K562 (cell line): ENCODE measurements at regions not wholly inside any gene's neighbourhood (a gene's known extent, or its start where the extent isn't known, plus 50 kb on each side); places are given as distances from the start of the nearest gene placed in this dataset.

ENCODE experiments used
- ATAC-seq: fragments of 200-7000 bp; cut with Tn5 transposase; 3 replicates; pipeline ENCODE4 v1.9.1; 2020; ENCODE audit warnings: moderate library complexity
- BruUV-seq: library from RNA; stranded (reverse); fragments of 400-500 nt; replicated peaks from 2 replicates; lab custom pipeline; 2021; lab: Mats Ljungman, UMichigan
- CTCF ChIA-PET: fragments of 300-600 bp; formaldehyde crosslinking; extraction: SDS; loops from one replicate; lab custom pipeline; 2021; ENCODE audit warnings: low intra/inter-chr PET ratio; lab: Yijun Ruan, JAX
- POLR2A ChIA-PET: fragments of 300-600, 350-650 bp; sonication (Branson Sonifier 250); formaldehyde crosslinking; extraction: SDS; loops from one replicate; lab custom pipeline; 2021; ENCODE audit warnings: antibody characterized with exemption, inconsistent platforms; lab: Yijun Ruan, JAX
- DNase-seq, 4 experiments: peaks; one replicate each; pipeline versions ENCODE4 v3.0.0 to v3.0.0-alpha.2; 2011 to 2018; ENCODE audit warnings: low spot score in 3 of 4, mixed read lengths in 3 of 4; ENCODE audit errors: extremely low read depth in 1 of 4
- FAIRE-seq: peaks from 2 replicates; lab custom pipeline; 2011; peaks lifted over from hg19 to GRCh38; lab: Jason Lieb, UNC
- H2AFZ ChIP-seq: 2 replicates; pipeline ENCODE4 v1.6.0; 2011; ENCODE audit warnings: low read depth, low read length, control low read depth, inconsistent platforms
- H3K27ac ChIP-seq: fragments of 200-600 bp; 3 replicates; pipeline ENCODE4 v1.8.0; 2011; ENCODE audit warnings: low read depth, mild to moderate bottlenecking, control low read depth, inconsistent platforms, low read length, moderate library complexity, mixed read lengths; ENCODE audit errors: extremely low read depth
- H3K27me3 ChIP-seq, 2 experiments: fragments of 300-600 bp in 1 of 2; 2 replicates in 1 of 2; 3 replicates in 1 of 2; pipeline versions ENCODE4 v1.6.0 to v1.8.0; 2011; ENCODE audit warnings: inconsistent platforms in 2 of 2, low read length in 2 of 2, mild to moderate bottlenecking in 1 of 2, mixed read lengths in 1 of 2, moderate library complexity in 1 of 2; ENCODE audit not compliant: control insufficient read depth in 2 of 2, insufficient read depth in 2 of 2
- H3K36me3 ChIP-seq: fragments of 300-600 bp; 3 replicates; pipeline ENCODE4 v1.8.0; 2011; ENCODE audit warnings: mild to moderate bottlenecking, low read length, inconsistent platforms; ENCODE audit not compliant: control insufficient read depth, insufficient read depth
- H3K4me1 ChIP-seq, 2 experiments: fragments of 200-600 bp in 1 of 2; replicated peaks in 1 of 2; 2 replicates in 1 of 2; 3 replicates in 1 of 2; pipeline versions ENCODE4 v1.5.1 to v1.8.0; 2011; ENCODE audit warnings: inconsistent platforms in 2 of 2, low read length in 2 of 2, mild to moderate bottlenecking in 1 of 2, mixed read lengths in 1 of 2, moderate library complexity in 1 of 2; ENCODE audit not compliant: control insufficient read depth in 2 of 2, insufficient read depth in 2 of 2
- H3K4me2 ChIP-seq: 2 replicates; pipeline ENCODE4 v1.6.1; 2011; ENCODE audit warnings: low read length, control low read depth, inconsistent platforms, mixed read lengths; ENCODE audit not compliant: insufficient read depth
- H3K4me3 ChIP-seq: fragments of 200-600 bp; sonication (generic), shearing (Covaris generic); 2 replicates; pipeline ENCODE4 v1.5.1; 2016; ENCODE audit warnings: control low read depth, inconsistent platforms
- H3K79me2 ChIP-seq: fragments of 200-600 bp; 3 replicates; pipeline ENCODE4 v1.8.0; 2011; ENCODE audit warnings: low read length, inconsistent platforms; ENCODE audit not compliant: control insufficient read depth, insufficient read depth
- H3K9ac ChIP-seq, 2 experiments: 2 replicates each; pipeline versions ENCODE4 v1.6.0 to v1.6.1; 2011; ENCODE audit warnings: low read depth in 2 of 2, low read length in 2 of 2, control low read depth in 1 of 2, inconsistent platforms in 1 of 2, mild to moderate bottlenecking in 1 of 2, mixed read lengths in 1 of 2; ENCODE audit not compliant: insufficient read depth in 1 of 2
- H3K9me1 ChIP-seq: one replicate; pipeline ENCODE4 v1.6.0; 2011; ENCODE audit warnings: inconsistent platforms, mild to moderate bottlenecking, low read length, moderate library complexity; ENCODE audit not compliant: control insufficient read depth, insufficient read depth
- H3K9me3 ChIP-seq: replicated peaks from 2 replicates; pipeline ENCODE4 v1.5.1; 2011; ENCODE audit warnings: low read depth, low read length, inconsistent platforms; ENCODE audit not compliant: control insufficient read depth, insufficient read depth
- H4K20me1 ChIP-seq: replicated peaks from 2 replicates; pipeline ENCODE4 v1.6.1; 2011; ENCODE audit warnings: low read length, inconsistent platforms, mixed read lengths; ENCODE audit not compliant: control insufficient read depth, insufficient read depth
- BHLHE40 ChIP-seq: IDR thresholded peaks from 2 replicates; pipeline ENCODE4 v1.6.1; 2011; ENCODE audit warnings: low read length, improper control_type of control experiment
- DNMT1 ChIP-seq: fragments of 450-650 bp; IDR thresholded peaks from 2 replicates; pipeline ENCODE4 v1.6.1; 2016; ENCODE audit warnings: antibody characterized with exemption, mild to moderate bottlenecking
- HNRNPLL ChIP-seq: fragments of 200-400 bp; formaldehyde crosslinking; IDR thresholded peaks from 2 replicates; pipeline ENCODE4 v1.6.1; 2017; ENCODE audit warnings: low read length, low read depth, mild to moderate bottlenecking; ENCODE audit not compliant: poor library complexity, severe bottlenecking
- JUN ChIP-seq, 2 experiments: sonication (generic) in 1 of 2; formaldehyde crosslinking in 1 of 2; IDR thresholded peaks; 2 replicates each; pipeline versions ENCODE4 v1.6.1 to v1.8.0; 2012 to 2022; ENCODE audit warnings: borderline replicate concordance in 2 of 2, mild to moderate bottlenecking in 2 of 2, improper control_type of control experiment in 1 of 2, low read depth in 1 of 2, low read length in 1 of 2, missing genetic modification reagents in 1 of 2
- NR1H2 ChIP-seq: sonication (generic); formaldehyde crosslinking; IDR thresholded peaks from 2 replicates; pipeline ENCODE4 v1.4.0; 2020; ENCODE audit warnings: mild to moderate bottlenecking, missing genetic modification reagents
- NRF1 ChIP-seq, 2 experiments: fragments of 450-650 bp; IDR thresholded peaks in 1 of 2; conservative IDR thresholded peaks in 1 of 2; 2 replicates each; pipeline ENCODE4 v1.6.1; 2014; ENCODE audit warnings: mild to moderate bottlenecking in 2 of 2
- PML ChIP-seq: IDR thresholded peaks from 2 replicates; pipeline ENCODE4 v1.6.1; 2012; ENCODE audit warnings: low read length, inconsistent platforms
- RBM22 ChIP-seq: fragments of 200-400 bp; formaldehyde crosslinking; IDR thresholded peaks from 2 replicates; pipeline ENCODE4 v1.6.1; 2018; ENCODE audit warnings: low read length, low read depth; ENCODE audit not compliant: poor library complexity, severe bottlenecking
- SMAD1 ChIP-seq: fragments of 150-350 bp; IDR thresholded peaks from 2 replicates; pipeline ENCODE4 v1.6.1; 2014; ENCODE audit warnings: low read length, low read depth; ENCODE audit not compliant: partially characterized antibody
- SMARCA5 ChIP-seq: fragments of 450-650 bp; IDR thresholded peaks from 2 replicates; pipeline ENCODE4 v1.6.1; 2016
- SRSF9 ChIP-seq: fragments of 200-400 bp; formaldehyde crosslinking; IDR thresholded peaks from 2 replicates; pipeline ENCODE4 v1.6.1; 2017; ENCODE audit warnings: low read depth, low read length, borderline replicate concordance
- ZKSCAN8 ChIP-seq: fragments of 200-800 bp; sonication (Bioruptor generic); IDR thresholded peaks from 2 replicates; pipeline ENCODE4 v1.6.1; 2016; ENCODE audit warnings: missing genetic modification characterization, missing compliant biosample characterization
- ZNF134 ChIP-seq: fragments of 250-450 bp; sonication (Bioruptor Pico); conservative IDR thresholded peaks from 2 replicates; pipeline ENCODE4 v1.4.0; 2020
- WGBS: fragments of 100-300 bp; shearing (Covaris generic); methylation state at CpG from one replicate; pipeline ENCODE4 v1.1.6; 2016; ENCODE audit warnings: low coverage, mixed read lengths; ENCODE audit not compliant: insufficient coverage; ENCODE audit errors: missing lambda C conversion rate; 5-methylcytosine and 5-hydroxymethylcytosine counted together
- in situ Hi-C: fragments of 300-500 bp; cut with MboI; formaldehyde crosslinking; loops from 4 replicates; pipeline ENCODE4 v1.15.0; 2018; ENCODE audit warnings: inconsistent platforms, mixed read lengths
- intact Hi-C: fragments of 100-400 bp; cut with micrococcal nuclease; formaldehyde crosslinking; loops from 2 replicates; pipeline ENCODE4 v1.14.2; 2022
- TF ChIP-seq, protein P1 (sequence below): fragments of 200-800 bp; sonication (Bioruptor generic); IDR thresholded peaks from 2 replicates; pipeline ENCODE4 v1.6.1; 2017; ENCODE audit warnings: missing genetic modification characterization, missing compliant biosample characterization
- TF ChIP-seq, protein P2 (sequence below): conservative IDR thresholded peaks from 2 replicates; pipeline ENCODE4 v1.6.1; 2011; ENCODE audit warnings: low read depth, mild to moderate bottlenecking, low read length; ENCODE audit not compliant: control insufficient read depth
- TF ChIP-seq, protein P3 (sequence below): fragments of 450-650 bp; conservative IDR thresholded peaks from 2 replicates; pipeline ENCODE4 v1.6.1; 2016; ENCODE audit warnings: missing genetic modification characterization, low read depth, mild to moderate bottlenecking, control low read depth, missing compliant biosample characterization
- TF ChIP-seq, protein P4 (sequence below), 2 experiments: fragments of 450-650 bp in 1 of 2; sonication (generic) in 1 of 2; formaldehyde crosslinking in 1 of 2; IDR thresholded peaks in 1 of 2; conservative IDR thresholded peaks in 1 of 2; 2 replicates each; pipeline versions ENCODE4 v1.6.1 to v1.8.1; 2016 to 2023; ENCODE audit warnings: mild to moderate bottlenecking in 2 of 2, moderate library complexity in 2 of 2, inconsistent platforms in 1 of 2, missing genetic modification reagents in 1 of 2

DNA sequence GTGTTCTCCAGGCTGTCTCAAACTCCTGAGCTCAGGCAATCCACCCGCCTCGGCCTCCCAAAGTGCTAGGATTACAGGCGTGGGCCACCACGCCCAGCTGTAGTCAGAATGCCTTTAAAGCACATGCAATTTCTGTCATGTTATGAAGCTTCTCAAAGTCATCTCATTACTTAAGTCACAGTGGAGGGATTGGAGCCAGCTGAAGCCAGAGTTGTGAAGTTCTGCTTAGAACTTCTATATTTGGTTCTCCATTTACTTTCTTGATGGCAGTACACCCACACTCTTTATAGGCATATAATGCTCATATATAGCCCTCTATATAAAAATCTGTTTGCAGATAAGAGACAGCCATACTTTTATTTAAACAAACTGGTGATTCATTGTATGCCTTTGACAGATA lies 68.8 kb upstream of the CWC22 start (continued):
- no peak for TF ChIP-seq HNRNPLL
- TF ChIP-seq SMARCA5, result no peak
- TF ChIP-seq, protein P1, sequence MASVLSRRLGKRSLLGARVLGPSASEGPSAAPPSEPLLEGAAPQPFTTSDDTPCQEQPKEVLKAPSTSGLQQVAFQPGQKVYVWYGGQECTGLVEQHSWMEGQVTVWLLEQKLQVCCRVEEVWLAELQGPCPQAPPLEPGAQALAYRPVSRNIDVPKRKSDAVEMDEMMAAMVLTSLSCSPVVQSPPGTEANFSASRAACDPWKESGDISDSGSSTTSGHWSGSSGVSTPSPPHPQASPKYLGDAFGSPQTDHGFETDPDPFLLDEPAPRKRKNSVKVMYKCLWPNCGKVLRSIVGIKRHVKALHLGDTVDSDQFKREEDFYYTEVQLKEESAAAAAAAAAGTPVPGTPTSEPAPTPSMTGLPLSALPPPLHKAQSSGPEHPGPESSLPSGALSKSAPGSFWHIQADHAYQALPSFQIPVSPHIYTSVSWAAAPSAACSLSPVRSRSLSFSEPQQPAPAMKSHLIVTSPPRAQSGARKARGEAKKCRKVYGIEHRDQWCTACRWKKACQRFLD, result no peak

DNA sequence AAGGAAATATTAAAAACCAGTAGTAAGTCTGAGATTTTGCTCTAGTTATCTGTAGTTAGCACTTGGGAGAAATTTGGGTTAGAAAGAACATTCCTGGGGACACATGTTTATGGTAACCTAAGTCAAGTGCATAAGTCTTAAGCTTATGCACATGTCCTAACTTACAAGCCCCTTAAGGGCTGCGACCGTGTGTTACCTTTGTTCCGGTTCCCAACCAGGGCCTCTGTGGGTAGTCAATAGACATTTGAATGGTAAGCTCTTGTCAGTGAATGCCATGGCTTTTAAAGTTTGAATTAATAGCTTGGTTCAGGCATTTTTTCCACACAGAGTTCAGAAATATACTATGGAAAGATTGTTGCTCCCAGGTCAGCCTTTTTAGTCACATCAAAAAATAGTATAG lies 64.7 kb upstream of the CWC22 start:
- H3K79me2 ChIP-seq, result no peaks in the 10 kb centered on the region
- H2AFZ ChIP-seq, result no peak overlapping the region
- no peaks in the 10 kb centered on the region for H3K9me1 ChIP-seq
- no peak for FAIRE-seq
- H3K27me3 ChIP-seq, result no peaks in the 10 kb centered on the region
- H3K27ac ChIP-seq, result no peak overlapping the region
- H3K9ac ChIP-seq, result no peak overlapping the region
- no peak overlapping the region for H3K4me3 ChIP-seq
- no peaks in the 10 kb centered on the region for H3K4me1 ChIP-seq
- in situ Hi-C loops (no loop called here), intact Hi-C loops (loop anchor here (10.0 kb wide), 1 partner anchor 857 kb away; no protein-coding TSS in a partner anchor)
- H3K4me2 ChIP-seq, result no peak overlapping the region
- ChIA-PET CTCF (no interaction called here), POLR2A (no interaction called here)
- no peak for ATAC-seq
- no peaks in the 10 kb centered on the region for H3K36me3 ChIP-seq
- no peaks in the 10 kb centered on the region for H4K20me1 ChIP-seq
- DNase-seq, result no peak
- WGBS, result 0% methylated on average over 3 of the region's 3 CpGs
- no TSS peak for BruUV-seq
- H3K9me3 ChIP-seq, result no peaks in the 10 kb centered on the region
- TF ChIP-seq, protein P2, sequence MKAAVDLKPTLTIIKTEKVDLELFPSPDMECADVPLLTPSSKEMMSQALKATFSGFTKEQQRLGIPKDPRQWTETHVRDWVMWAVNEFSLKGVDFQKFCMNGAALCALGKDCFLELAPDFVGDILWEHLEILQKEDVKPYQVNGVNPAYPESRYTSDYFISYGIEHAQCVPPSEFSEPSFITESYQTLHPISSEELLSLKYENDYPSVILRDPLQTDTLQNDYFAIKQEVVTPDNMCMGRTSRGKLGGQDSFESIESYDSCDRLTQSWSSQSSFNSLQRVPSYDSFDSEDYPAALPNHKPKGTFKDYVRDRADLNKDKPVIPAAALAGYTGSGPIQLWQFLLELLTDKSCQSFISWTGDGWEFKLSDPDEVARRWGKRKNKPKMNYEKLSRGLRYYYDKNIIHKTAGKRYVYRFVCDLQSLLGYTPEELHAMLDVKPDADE, result no peak
- TF ChIP-seq, protein P3, sequence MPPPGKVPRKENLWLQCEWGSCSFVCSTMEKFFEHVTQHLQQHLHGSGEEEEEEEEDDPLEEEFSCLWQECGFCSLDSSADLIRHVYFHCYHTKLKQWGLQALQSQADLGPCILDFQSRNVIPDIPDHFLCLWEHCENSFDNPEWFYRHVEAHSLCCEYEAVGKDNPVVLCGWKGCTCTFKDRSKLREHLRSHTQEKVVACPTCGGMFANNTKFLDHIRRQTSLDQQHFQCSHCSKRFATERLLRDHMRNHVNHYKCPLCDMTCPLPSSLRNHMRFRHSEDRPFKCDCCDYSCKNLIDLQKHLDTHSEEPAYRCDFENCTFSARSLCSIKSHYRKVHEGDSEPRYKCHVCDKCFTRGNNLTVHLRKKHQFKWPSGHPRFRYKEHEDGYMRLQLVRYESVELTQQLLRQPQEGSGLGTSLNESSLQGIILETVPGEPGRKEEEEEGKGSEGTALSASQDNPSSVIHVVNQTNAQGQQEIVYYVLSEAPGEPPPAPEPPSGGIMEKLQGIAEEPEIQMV (tag), result no peak
- TF ChIP-seq DNMT1, result no peak
- TF ChIP-seq SMAD1, result no peak
- no peak for TF ChIP-seq NRF1 (conservative IDR thresholded peaks at IDR 0.05 in 1 of 2, IDR thresholded peaks at IDR 0.05 in 1 of 2)
- TF ChIP-seq RBM22, result no peak
- TF ChIP-seq ZNF134 (CRISPR knock-in tag), result no peak
- no peak for TF ChIP-seq SRSF9
- TF ChIP-seq, protein P4, sequence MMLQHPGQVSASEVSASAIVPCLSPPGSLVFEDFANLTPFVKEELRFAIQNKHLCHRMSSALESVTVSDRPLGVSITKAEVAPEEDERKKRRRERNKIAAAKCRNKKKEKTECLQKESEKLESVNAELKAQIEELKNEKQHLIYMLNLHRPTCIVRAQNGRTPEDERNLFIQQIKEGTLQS (IDR thresholded peaks at IDR 0.05), result no peak
- TF ChIP-seq, protein P4 (CRISPR knock-in tag; conservative IDR thresholded peaks at IDR 0.05), result no peak
- TF ChIP-seq NR1H2 (CRISPR knock-in tag), result no peak
- no peak for TF ChIP-seq BHLHE40
- no peak for TF ChIP-seq ZKSCAN8 (CRISPR knock-in tag)
- no peak for TF ChIP-seq JUN (IDR thresholded peaks at IDR 0.05; ENCODE audit: borderline replicate concordance, low read depth, low read length)
- no peak for TF ChIP-seq JUN (CRISPR knock-in tag; IDR thresholded peaks at IDR 0.05; ENCODE audit: borderline replicate concordance)
- TF ChIP-seq PML, result no peak
